Lower leg skin (tissue), 3 donors: ENCODE measurements at regions not wholly inside any gene's neighbourhood (a gene's known extent, or its start where the extent isn't known, plus 50 kb on each side); places are given as distances from the start of the nearest gene placed in this dataset.

Experiments used
- CTCF ChIP-seq, 3 donors: fragments of 450-650 bp; IDR thresholded peaks; one replicate each; pipeline ENCODE4 v1.5.1; 2016; ENCODE audit warnings: antibody characterized with exemption in 3 of 3, mild to moderate bottlenecking in 3 of 3, moderate library complexity in 2 of 3
- POLR2A ChIP-seq, 2 donors: fragments of 450-650 bp; IDR thresholded peaks; one replicate each; pipeline ENCODE4 v1.6.1; 2016 to 2017; ENCODE audit warnings: antibody characterized with exemption in 2 of 2, mild to moderate bottlenecking in 1 of 2, moderate library complexity in 1 of 2

- TF ChIP-seq POLR2A (IDR thresholded peaks at IDR 0.05) (no peak), CTCF (IDR thresholded peaks at IDR 0.05) (no peak)
These were observed 155.4 kb downstream of the NRN1 start for GRCh38 chr6:5851261-5851757.
